WTC11 (cell line): ENCODE measurements at regions not wholly inside any gene's neighbourhood (a gene's known extent, or its start where the extent isn't known, plus 50 kb on each side); places are given as distances from the start of the nearest gene placed in this dataset.

Source experiments
- TF ChIP-seq, protein P1 (sequence below): sonication (generic); formaldehyde crosslinking; IDR thresholded peaks from 2 replicates; pipeline ENCODE4 v1.8.1; 2023; ENCODE audit warnings: mild to moderate bottlenecking, missing genetic modification reagents
- TF ChIP-seq, protein P2 (sequence below): fragments of 200-600 bp; IDR thresholded peaks from 2 replicates; pipeline ENCODE4 v1.8.0; 2022; ENCODE audit warnings: antibody characterized with exemption

DNA sequence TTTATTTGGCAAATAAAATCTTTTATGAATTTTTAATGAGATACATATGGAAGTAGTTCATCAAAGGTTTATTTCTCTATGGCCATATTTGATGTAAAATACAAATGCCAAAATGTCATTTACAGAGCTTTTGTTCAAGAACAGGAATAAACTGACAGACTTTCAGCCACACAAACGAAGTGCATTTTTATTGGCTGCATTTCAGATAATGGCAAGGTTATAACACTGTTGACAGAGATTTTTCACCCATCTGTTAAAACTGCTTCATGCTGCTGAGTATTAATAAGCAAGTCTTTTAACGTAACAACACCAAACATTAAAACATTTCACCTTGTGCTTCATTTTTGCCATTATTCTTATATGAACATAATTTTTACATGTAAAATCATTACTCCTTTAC is 254.4 kb downstream of the ANKRD7 start:
- TF ChIP-seq, protein P1, sequence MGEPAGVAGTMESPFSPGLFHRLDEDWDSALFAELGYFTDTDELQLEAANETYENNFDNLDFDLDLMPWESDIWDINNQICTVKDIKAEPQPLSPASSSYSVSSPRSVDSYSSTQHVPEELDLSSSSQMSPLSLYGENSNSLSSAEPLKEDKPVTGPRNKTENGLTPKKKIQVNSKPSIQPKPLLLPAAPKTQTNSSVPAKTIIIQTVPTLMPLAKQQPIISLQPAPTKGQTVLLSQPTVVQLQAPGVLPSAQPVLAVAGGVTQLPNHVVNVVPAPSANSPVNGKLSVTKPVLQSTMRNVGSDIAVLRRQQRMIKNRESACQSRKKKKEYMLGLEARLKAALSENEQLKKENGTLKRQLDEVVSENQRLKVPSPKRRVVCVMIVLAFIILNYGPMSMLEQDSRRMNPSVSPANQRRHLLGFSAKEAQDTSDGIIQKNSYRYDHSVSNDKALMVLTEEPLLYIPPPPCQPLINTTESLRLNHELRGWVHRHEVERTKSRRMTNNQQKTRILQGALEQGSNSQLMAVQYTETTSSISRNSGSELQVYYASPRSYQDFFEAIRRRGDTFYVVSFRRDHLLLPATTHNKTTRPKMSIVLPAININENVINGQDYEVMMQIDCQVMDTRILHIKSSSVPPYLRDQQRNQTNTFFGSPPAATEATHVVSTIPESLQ (CRISPR knock-in tag) = no peak
- TF ChIP-seq, protein P2, sequence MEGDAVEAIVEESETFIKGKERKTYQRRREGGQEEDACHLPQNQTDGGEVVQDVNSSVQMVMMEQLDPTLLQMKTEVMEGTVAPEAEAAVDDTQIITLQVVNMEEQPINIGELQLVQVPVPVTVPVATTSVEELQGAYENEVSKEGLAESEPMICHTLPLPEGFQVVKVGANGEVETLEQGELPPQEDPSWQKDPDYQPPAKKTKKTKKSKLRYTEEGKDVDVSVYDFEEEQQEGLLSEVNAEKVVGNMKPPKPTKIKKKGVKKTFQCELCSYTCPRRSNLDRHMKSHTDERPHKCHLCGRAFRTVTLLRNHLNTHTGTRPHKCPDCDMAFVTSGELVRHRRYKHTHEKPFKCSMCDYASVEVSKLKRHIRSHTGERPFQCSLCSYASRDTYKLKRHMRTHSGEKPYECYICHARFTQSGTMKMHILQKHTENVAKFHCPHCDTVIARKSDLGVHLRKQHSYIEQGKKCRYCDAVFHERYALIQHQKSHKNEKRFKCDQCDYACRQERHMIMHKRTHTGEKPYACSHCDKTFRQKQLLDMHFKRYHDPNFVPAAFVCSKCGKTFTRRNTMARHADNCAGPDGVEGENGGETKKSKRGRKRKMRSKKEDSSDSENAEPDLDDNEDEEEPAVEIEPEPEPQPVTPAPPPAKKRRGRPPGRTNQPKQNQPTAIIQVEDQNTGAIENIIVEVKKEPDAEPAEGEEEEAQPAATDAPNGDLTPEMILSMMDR = no peak
